Fibroblast of lung (primary cell): ENCODE measurements at regions not wholly inside any gene's neighbourhood (a gene's known extent, or its start where the extent isn't known, plus 50 kb on each side); places are given as distances from the start of the nearest gene placed in this dataset.

Experiments used
- DNase-seq, 2 donors: peaks; one replicate each; pipeline versions ENCODE4 v3.0.0 to v3.0.0-alpha.2; 2010; ENCODE audit warnings: low read depth in 2 of 2
- H2AFZ ChIP-seq: 2 replicates; pipeline ENCODE4 v1.5.1; 2012; ENCODE audit warnings: low read length, control low read depth, inconsistent platforms
- H3K27ac ChIP-seq: 2 replicates; pipeline ENCODE4 v1.5.1; 2011; ENCODE audit warnings: low read length, control low read depth; ENCODE audit not compliant: insufficient read depth
- H3K27me3 ChIP-seq: 2 replicates; pipeline ENCODE4 v1.5.1; 2011; ENCODE audit warnings: mild to moderate bottlenecking, low read length; ENCODE audit not compliant: control insufficient read depth, insufficient read depth
- H3K36me3 ChIP-seq: 2 replicates; pipeline ENCODE4 v1.5.1; 2011; ENCODE audit warnings: low read length; ENCODE audit not compliant: control insufficient read depth, insufficient read depth
- H3K4me1 ChIP-seq: 2 replicates; pipeline ENCODE4 v1.5.1; 2011; ENCODE audit warnings: low read length; ENCODE audit not compliant: control insufficient read depth, insufficient read depth; ENCODE audit errors: extremely low read depth
- H3K4me2 ChIP-seq: 2 replicates; pipeline ENCODE4 v1.5.1; 2011; ENCODE audit warnings: low read length, control low read depth; ENCODE audit not compliant: insufficient read depth; ENCODE audit errors: extremely low read depth
- H3K4me3 ChIP-seq, 4 experiments: fragments of 200-600 bp in 1 of 4; sonication (generic) in 1 of 4; replicated peaks in 1 of 4; 2 replicates each; pipeline ENCODE4 v1.5.1; 2011 to 2016; ENCODE audit warnings: low read length in 4 of 4, low read depth in 3 of 4, mild to moderate bottlenecking in 3 of 4, control low read depth in 2 of 4, inconsistent platforms in 1 of 4, mixed read lengths in 1 of 4; ENCODE audit not compliant: insufficient read depth in 1 of 4; ENCODE audit errors: control extremely low read depth in 1 of 4
- H3K79me2 ChIP-seq: 2 replicates; pipeline ENCODE4 v1.5.1; 2012; ENCODE audit warnings: mild to moderate bottlenecking, low read length, inconsistent platforms; ENCODE audit not compliant: control insufficient read depth, insufficient read depth
- H3K9ac ChIP-seq: 2 replicates; pipeline ENCODE4 v1.5.1; 2011; ENCODE audit warnings: mild to moderate bottlenecking, low read length, control low read depth; ENCODE audit not compliant: insufficient read depth
- H3K9me3 ChIP-seq: 2 replicates; pipeline ENCODE4 v1.5.1; 2012; ENCODE audit warnings: low read depth, low read length; ENCODE audit not compliant: control insufficient read depth, insufficient read depth
- H4K20me1 ChIP-seq: 2 replicates; pipeline ENCODE4 v1.5.1; 2011; ENCODE audit warnings: low read length; ENCODE audit not compliant: control insufficient read depth, insufficient read depth; ENCODE audit errors: extremely low read depth
- EZH2 ChIP-seq: IDR thresholded peaks from 2 replicates; pipeline ENCODE4 v1.5.1; 2012; ENCODE audit warnings: low read length, control low read depth, mild to moderate bottlenecking; ENCODE audit errors: missing control alignments
- TF ChIP-seq, protein P1 (sequence below), 2 donors: IDR thresholded peaks in 1 of 2; conservative IDR thresholded peaks in 1 of 2; 1 replicate in 1 of 2; 2 replicates in 1 of 2; pipeline ENCODE4 v1.5.1; 2011 to 2012; ENCODE audit warnings: low read length in 2 of 2, control low read depth in 1 of 2, inconsistent platforms in 1 of 2, low read depth in 1 of 2, mild to moderate bottlenecking in 1 of 2

- H4K20me1 ChIP-seq, result no peaks in the 10 kb centered on the region
- no peak overlapping the region for H2AFZ ChIP-seq
- H3K4me1 ChIP-seq, result no peaks in the 10 kb centered on the region
- TF ChIP-seq EZH2, result no peak
- TF ChIP-seq, protein P1, sequence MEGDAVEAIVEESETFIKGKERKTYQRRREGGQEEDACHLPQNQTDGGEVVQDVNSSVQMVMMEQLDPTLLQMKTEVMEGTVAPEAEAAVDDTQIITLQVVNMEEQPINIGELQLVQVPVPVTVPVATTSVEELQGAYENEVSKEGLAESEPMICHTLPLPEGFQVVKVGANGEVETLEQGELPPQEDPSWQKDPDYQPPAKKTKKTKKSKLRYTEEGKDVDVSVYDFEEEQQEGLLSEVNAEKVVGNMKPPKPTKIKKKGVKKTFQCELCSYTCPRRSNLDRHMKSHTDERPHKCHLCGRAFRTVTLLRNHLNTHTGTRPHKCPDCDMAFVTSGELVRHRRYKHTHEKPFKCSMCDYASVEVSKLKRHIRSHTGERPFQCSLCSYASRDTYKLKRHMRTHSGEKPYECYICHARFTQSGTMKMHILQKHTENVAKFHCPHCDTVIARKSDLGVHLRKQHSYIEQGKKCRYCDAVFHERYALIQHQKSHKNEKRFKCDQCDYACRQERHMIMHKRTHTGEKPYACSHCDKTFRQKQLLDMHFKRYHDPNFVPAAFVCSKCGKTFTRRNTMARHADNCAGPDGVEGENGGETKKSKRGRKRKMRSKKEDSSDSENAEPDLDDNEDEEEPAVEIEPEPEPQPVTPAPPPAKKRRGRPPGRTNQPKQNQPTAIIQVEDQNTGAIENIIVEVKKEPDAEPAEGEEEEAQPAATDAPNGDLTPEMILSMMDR (conservative IDR thresholded peaks at IDR 0.05 in 1 of 2, IDR thresholded peaks at IDR 0.05 in 1 of 2; ENCODE audit: low read depth in 1 of 2, low read length in 2 of 2), result no peak
- H3K9ac ChIP-seq, result no peak overlapping the region
- no peak overlapping the region for H3K4me2 ChIP-seq
- H3K4me3 ChIP-seq, result no peak overlapping the region
- no peaks in the 10 kb centered on the region for H3K79me2 ChIP-seq
- H3K36me3 ChIP-seq, result no peaks in the 10 kb centered on the region
- no peaks in the 10 kb centered on the region for H3K9me3 ChIP-seq
- no peak overlapping the region for H3K27ac ChIP-seq
- DNase-seq, result no peak
- no peaks in the 10 kb centered on the region for H3K27me3 ChIP-seq
Observed at GRCh38 chr10:8240861-8241260, 186.4 kb downstream of the GATA3 start.

DNA sequence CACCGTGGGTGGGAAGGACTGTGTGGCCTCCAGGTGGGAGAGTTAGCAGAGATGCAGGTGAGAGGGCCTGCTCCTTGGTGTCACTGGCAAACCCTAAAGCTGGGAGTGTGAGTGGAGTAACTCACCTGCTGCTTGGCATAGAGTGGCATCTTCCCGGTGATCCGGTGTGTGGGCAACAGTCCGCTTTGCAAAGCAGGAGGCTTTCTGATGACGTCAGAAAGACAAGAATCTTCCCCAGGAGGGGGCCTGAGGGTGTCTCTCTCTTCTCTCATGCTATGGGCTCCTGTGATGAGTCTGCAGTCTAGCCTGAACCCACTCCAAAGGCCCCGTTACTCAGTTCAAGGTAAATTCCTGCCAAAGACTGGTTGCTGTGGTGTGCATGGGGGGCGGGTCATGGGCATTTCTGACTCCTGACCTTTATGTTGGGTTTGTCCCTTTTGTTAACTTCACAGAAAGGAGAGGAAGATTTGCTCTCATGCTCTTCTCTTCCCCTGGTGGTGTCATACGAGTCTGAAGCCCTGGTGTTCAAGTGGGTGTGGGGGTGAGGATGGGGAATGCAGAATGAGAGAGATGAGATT, 187.9 kb downstream of the GATA3 start:
- Histone ChIP-seq H3K36me3 (no peaks in the 10 kb centered on the region), H3K9ac (no peak overlapping the region), H3K9me3 (no peaks in the 10 kb centered on the region), H2AFZ (no peak overlapping the region), H3K27ac (no peak overlapping the region), H3K79me2 (no peaks in the 10 kb centered on the region), H3K4me1 (no peaks in the 10 kb centered on the region), H4K20me1 (no peaks in the 10 kb centered on the region), H3K4me3 (no peak overlapping the region), H3K4me2 (no peak overlapping the region), H3K27me3 (no peaks in the 10 kb centered on the region)
- no peak for DNase-seq
- TF ChIP-seq, protein P1 (conservative IDR thresholded peaks at IDR 0.05 in 1 of 2, IDR thresholded peaks at IDR 0.05 in 1 of 2; ENCODE audit: low read depth in 1 of 2, low read length in 2 of 2), result no peak
- TF ChIP-seq EZH2, result no peak

DNA sequence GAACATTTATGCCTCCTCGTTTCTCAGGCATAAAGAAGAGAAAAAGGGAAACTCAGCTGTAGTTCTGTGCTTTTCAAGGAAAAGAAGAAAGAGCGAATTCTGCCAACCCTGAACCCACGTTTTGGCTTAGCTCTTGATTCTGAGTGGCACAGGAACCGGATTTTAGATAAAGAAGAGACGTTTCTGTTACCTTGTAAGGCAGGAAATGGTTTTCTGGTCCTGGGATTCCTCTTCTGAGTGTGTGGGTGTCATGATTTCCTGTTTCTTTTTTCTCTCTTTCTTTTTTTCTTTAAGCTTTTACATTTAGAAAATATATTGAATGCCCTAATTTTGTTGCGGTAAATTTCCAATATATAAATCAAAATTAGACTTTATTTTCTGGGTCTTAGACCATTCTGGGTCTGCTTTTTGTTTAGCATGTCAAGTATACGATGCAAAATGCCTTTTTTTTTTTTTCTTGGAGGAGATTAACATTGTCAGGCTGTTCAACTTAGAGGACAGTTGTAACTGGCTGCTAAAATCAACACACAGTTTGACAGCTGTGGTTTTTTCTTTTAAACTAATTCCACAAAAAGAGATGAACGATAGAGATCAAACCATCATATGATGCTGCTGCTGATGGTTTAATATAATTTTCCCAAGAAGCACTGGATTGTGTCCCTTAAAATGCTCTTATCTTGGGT, 190.8 kb downstream of the GATA3 start:
- no peak overlapping the region for H3K27ac ChIP-seq
- no peaks in the 10 kb centered on the region for H3K27me3 ChIP-seq
- H2AFZ ChIP-seq, result no peak overlapping the region
- no peak overlapping the region for H3K9ac ChIP-seq
- H3K36me3 ChIP-seq, result no peaks in the 10 kb centered on the region
- H3K9me3 ChIP-seq, result no peaks in the 10 kb centered on the region
- peak in 1 of 2 donors; percentile 17 for DNase-seq
- no peaks in the 10 kb centered on the region for H3K4me1 ChIP-seq
- H3K4me3 ChIP-seq, result no peak overlapping the region
- no peak overlapping the region for H3K4me2 ChIP-seq
- no peak for TF ChIP-seq EZH2
- TF ChIP-seq, protein P1 (conservative IDR thresholded peaks at IDR 0.05 in 1 of 2, IDR thresholded peaks at IDR 0.05 in 1 of 2; ENCODE audit: low read depth in 1 of 2, low read length in 2 of 2), result no peak
- H4K20me1 ChIP-seq, result no peaks in the 10 kb centered on the region
- H3K79me2 ChIP-seq, result no peaks in the 10 kb centered on the region
